SK-N-SH (cell line): ENCODE measurements at regions not wholly inside any gene's neighbourhood (a gene's known extent, or its start where the extent isn't known, plus 50 kb on each side); places are given as distances from the start of the nearest gene placed in this dataset.

Experiments
- CTCF ChIA-PET: fragments of 300-600, 350-600 bp; formaldehyde crosslinking; extraction: SDS; loops from one replicate; lab custom pipeline; 2021; lab: Yijun Ruan, JAX
- POLR2A ChIA-PET: fragments of 350-600 bp; sonication (Branson Sonifier 250); formaldehyde crosslinking; extraction: SDS; loops from one replicate; lab custom pipeline; 2020; ENCODE audit warnings: antibody characterized with exemption, inconsistent platforms; lab: Yijun Ruan, JAX
- DNase-seq: peaks from one replicate; pipeline ENCODE4 v3.0.0; 2012
- H2AFZ ChIP-seq: fragments of 200-600 bp; sonication (generic); 2 replicates; pipeline ENCODE4 v1.8.1; 2016; ENCODE audit warnings: antibody characterized with exemption, mild to moderate bottlenecking, low read depth
- H3F3A ChIP-seq: fragments of 200-600 bp; sonication (generic); replicated peaks from 2 replicates; pipeline ENCODE3; 2016; ENCODE audit warnings: antibody characterized with exemption, mild to moderate bottlenecking; ENCODE audit not compliant: insufficient read depth
- H3K27ac ChIP-seq, 2 experiments: fragments of 200-500 bp in 1 of 2; fragments of 200-600 bp in 1 of 2; sonication (Bioruptor generic) in 1 of 2; sonication (generic), shearing (Covaris generic) in 1 of 2; 2 replicates each; pipeline versions ENCODE4 v1.5.1 to v1.6.1; 2014 to 2016; ENCODE audit warnings: low read depth in 2 of 2, inconsistent platforms in 1 of 2, low read length in 1 of 2, mild to moderate bottlenecking in 1 of 2, mixed read lengths in 1 of 2
- H3K27me3 ChIP-seq: fragments of 200-600 bp; sonication (generic), shearing (Covaris generic); 2 replicates; pipeline ENCODE4 v1.6.1; 2016; ENCODE audit warnings: mixed run types; ENCODE audit not compliant: insufficient read depth
- H3K36me3 ChIP-seq, 2 experiments: fragments of 200-500 bp in 1 of 2; fragments of 200-600 bp in 1 of 2; sonication (Bioruptor generic) in 1 of 2; sonication (generic) in 1 of 2; replicated peaks in 1 of 2; 2 replicates each; pipeline versions ENCODE3 to v1.5.1; 2014 to 2016; ENCODE audit warnings: low read length in 1 of 2, mild to moderate bottlenecking in 1 of 2; ENCODE audit not compliant: insufficient read depth in 2 of 2, control insufficient read depth in 1 of 2
- H3K4me1 ChIP-seq, 2 experiments: fragments of 200-500 bp in 1 of 2; fragments of 200-600 bp in 1 of 2; sonication (Bioruptor generic) in 1 of 2; sonication (generic), shearing (Covaris generic) in 1 of 2; 2 replicates each; pipeline versions ENCODE4 v1.5.1 to v1.6.1; 2014 to 2016; ENCODE audit warnings: low read depth in 1 of 2, low read length in 1 of 2, mixed run types in 1 of 2; ENCODE audit not compliant: insufficient read depth in 2 of 2, control insufficient read depth in 1 of 2
- H3K4me2 ChIP-seq: fragments of 200-600 bp; sonication (generic), shearing (Covaris generic); 2 replicates; pipeline ENCODE4 v1.6.1; 2017; ENCODE audit warnings: mixed run types
- H3K4me3 ChIP-seq, 2 experiments: fragments of 200-500 bp in 1 of 2; fragments of 200-600 bp in 1 of 2; sonication (Bioruptor generic) in 1 of 2; sonication (generic), shearing (Covaris generic) in 1 of 2; 2 replicates each; pipeline versions ENCODE4 v1.5.1 to v1.8.1; 2014 to 2016; ENCODE audit warnings: low read depth in 2 of 2, inconsistent platforms in 1 of 2, low read length in 1 of 2, mild to moderate bottlenecking in 1 of 2, mixed read lengths in 1 of 2, moderate library complexity in 1 of 2
- H3K79me2 ChIP-seq: fragments of 200-600 bp; sonication (generic); 2 replicates; pipeline ENCODE4 v1.8.1; 2017; ENCODE audit warnings: mild to moderate bottlenecking; ENCODE audit not compliant: insufficient read depth
- H3K9ac ChIP-seq: fragments of 200-600 bp; sonication (generic); 2 replicates; pipeline ENCODE4 v1.6.1; 2017; ENCODE audit warnings: mixed run types
- H3K9me2 ChIP-seq: fragments of 200-600 bp; sonication (generic); 2 replicates; pipeline ENCODE4 v1.6.1; 2017; ENCODE audit warnings: mixed run types
- H3K9me3 ChIP-seq: fragments of 200-600 bp; sonication (generic); 2 replicates; pipeline ENCODE4 v1.6.1; 2017; ENCODE audit warnings: mixed run types, mild to moderate bottlenecking, moderate library complexity
- H4K20me1 ChIP-seq: fragments of 200-600 bp; sonication (generic); 2 replicates; pipeline ENCODE4 v1.6.1; 2017; ENCODE audit warnings: mild to moderate bottlenecking, mixed run types; ENCODE audit not compliant: insufficient read depth
- ELF1 ChIP-seq: IDR thresholded peaks from 2 replicates; pipeline ENCODE4 v1.4.0; 2012
- EP300 ChIP-seq, 2 experiments: IDR thresholded peaks; 2 replicates each; pipeline versions ENCODE4 v1.4.0 to v1.6.1; 2012; ENCODE audit warnings: borderline replicate concordance in 1 of 2, low read depth in 1 of 2, low read length in 1 of 2
- EZH2phosphoT487 ChIP-seq: fragments of 200-600 bp; sonication (generic); IDR thresholded peaks from 2 replicates; pipeline ENCODE4 v1.6.1; 2017; ENCODE audit warnings: low read depth, mixed run types, mild to moderate bottlenecking, antibody characterized with exemption, moderate library complexity, borderline replicate concordance
- FOSL2 ChIP-seq: IDR thresholded peaks from 2 replicates; pipeline ENCODE4 v1.4.0; 2012; ENCODE audit warnings: low read depth, mild to moderate bottlenecking, moderate library complexity, borderline replicate concordance
- FOXM1 ChIP-seq: IDR thresholded peaks from 2 replicates; pipeline ENCODE4 v1.4.0; 2012; ENCODE audit warnings: low read depth, mild to moderate bottlenecking
- GATA2 ChIP-seq: sonication (generic); formaldehyde crosslinking; IDR thresholded peaks from 2 replicates; pipeline ENCODE4 v1.5.0; 2020; ENCODE audit warnings: mild to moderate bottlenecking, missing genetic modification reagents
- JUND ChIP-seq: IDR thresholded peaks from 2 replicates; pipeline ENCODE4 v1.4.0; 2012
- MAX ChIP-seq: IDR thresholded peaks from 2 replicates; pipeline ENCODE4 v1.4.0; 2012; ENCODE audit warnings: low read depth
- NFIC ChIP-seq: IDR thresholded peaks from 2 replicates; pipeline ENCODE4 v1.4.0; 2012; ENCODE audit warnings: borderline replicate concordance
- NRF1 ChIP-seq: IDR thresholded peaks from 2 replicates; pipeline ENCODE4 v1.6.1; 2012; ENCODE audit warnings: low read depth, mild to moderate bottlenecking, low read length
- POLR2AphosphoS5 ChIP-seq: IDR thresholded peaks from 2 replicates; pipeline ENCODE4 v1.6.1; 2012; ENCODE audit warnings: low read depth, low read length
- RAD21 ChIP-seq: IDR thresholded peaks from 2 replicates; pipeline ENCODE4 v1.6.1; 2012; ENCODE audit warnings: mild to moderate bottlenecking, low read length
- REST ChIP-seq: IDR thresholded peaks from 2 replicates; pipeline ENCODE4 v1.6.1; 2012; ENCODE audit warnings: mild to moderate bottlenecking, low read depth, low read length, moderate library complexity
- RXRA ChIP-seq: IDR thresholded peaks from 2 replicates; pipeline ENCODE4 v1.4.0; 2012; ENCODE audit warnings: low read depth, mild to moderate bottlenecking, borderline replicate concordance
- SMC3 ChIP-seq: IDR thresholded peaks from 2 replicates; pipeline ENCODE4 v1.6.1; 2012; ENCODE audit warnings: low read depth, low read length, improper control_type of control experiment
- TAF1 ChIP-seq: IDR thresholded peaks from 2 replicates; pipeline ENCODE4 v1.6.1; 2012; ENCODE audit warnings: low read depth, mild to moderate bottlenecking, low read length, moderate library complexity, borderline replicate concordance
- TCF12 ChIP-seq: IDR thresholded peaks from 2 replicates; pipeline ENCODE4 v1.4.0; 2012
- USF2 ChIP-seq: fragments of 150-350 bp; IDR thresholded peaks from 2 replicates; pipeline ENCODE4 v1.6.1; 2017; ENCODE audit warnings: antibody characterized with exemption, low read length, low read depth, borderline replicate concordance
- ZBTB33 ChIP-seq: IDR thresholded peaks from 2 replicates; pipeline ENCODE4 v1.4.0; 2012; ENCODE audit warnings: low read depth, borderline replicate concordance
- WGBS: methylation state at CpG from one replicate; pipeline ENCODE4 v1.1.6; 2017; ENCODE audit warnings: low lambda C conversion rate; 5-methylcytosine and 5-hydroxymethylcytosine counted together

GRCh38 chr9:27711241-27711640 lies 138.0 kb upstream of the C9orf72 start:
- H3F3A ChIP-seq = no peaks in the 10 kb centered on the region
- H3K9me2 ChIP-seq = no peaks in the 10 kb centered on the region
- H3K4me1 ChIP-seq = no peaks in the 10 kb centered on the region; a peak in 1 of 4 replicates
- no peaks in the 10 kb centered on the region for H4K20me1 ChIP-seq
- no peaks in the 10 kb centered on the region for H3K36me3 ChIP-seq
- CTCF ChIA-PET = no interaction called here
- POLR2A ChIA-PET = no interaction called here
- no peak overlapping the region for H2AFZ ChIP-seq
- no peak overlapping the region for H3K4me2 ChIP-seq
- TF ChIP-seq REST (no peak), JUND (no peak), ELF1 (no peak), TCF12 (no peak)
- H3K4me3 ChIP-seq = no peak overlapping the region
- H3K9me3 ChIP-seq = no peaks in the 10 kb centered on the region
- no peaks in the 10 kb centered on the region for H3K79me2 ChIP-seq
- WGBS = 57% methylated on average over 2 of the region's 2 CpGs
- no peak for DNase-seq
- no peaks in the 10 kb centered on the region for H3K27me3 ChIP-seq
- H3K27ac ChIP-seq = no peak overlapping the region
- H3K9ac ChIP-seq = no peak overlapping the region

- no peaks in the 10 kb centered on the region; a peak in 1 of 4 replicates for H3K4me1 ChIP-seq
- no peak for DNase-seq
- H3K9ac ChIP-seq = no peak overlapping the region
- H3K27me3 ChIP-seq = no peaks in the 10 kb centered on the region
- H3K9me3 ChIP-seq = no peaks in the 10 kb centered on the region
- WGBS = 41% methylated on average over 7 of the region's 7 CpGs
- no peaks in the 10 kb centered on the region for H3K9me2 ChIP-seq
- H3K4me3 ChIP-seq = no peak overlapping the region
- H3K27ac ChIP-seq = no peak overlapping the region
- no peaks in the 10 kb centered on the region for H4K20me1 ChIP-seq
- no peaks in the 10 kb centered on the region for H3K36me3 ChIP-seq
- H3F3A ChIP-seq = no peaks in the 10 kb centered on the region
- H3K4me2 ChIP-seq = no peak overlapping the region
- H2AFZ ChIP-seq = no peak overlapping the region
- no peaks in the 10 kb centered on the region for H3K79me2 ChIP-seq
- ChIA-PET POLR2A (no interaction called here), CTCF (no interaction called here)
- no peak for TF ChIP-seq NFIC
- no peak for TF ChIP-seq RXRA
- no peak for TF ChIP-seq USF2
- TF ChIP-seq TAF1 = no peak
- TF ChIP-seq EZH2phosphoT487 = no peak
- no peak for TF ChIP-seq ELF1
- no peak for TF ChIP-seq GATA2 (CRISPR knock-in tag)
- TF ChIP-seq MAX = no peak
- no peak for TF ChIP-seq FOSL2
- TF ChIP-seq POLR2AphosphoS5 = no peak
- TF ChIP-seq RAD21 = no peak
- TF ChIP-seq ZBTB33 = no peak
- no peak for TF ChIP-seq JUND
- no peak for TF ChIP-seq EP300 (IDR thresholded peaks at IDR 0.05; ENCODE audit: borderline replicate concordance in 1 of 2, low read depth in 1 of 2, low read length in 1 of 2)
- TF ChIP-seq REST = no peak
- TF ChIP-seq NRF1 = no peak
- TF ChIP-seq SMC3 = no peak
- TF ChIP-seq FOXM1 = no peak
These were observed 139.5 kb upstream of the C9orf72 start for GRCh38 chr9:27712806-27713205.
